ENCODE measurements at regions not wholly inside any gene's neighbourhood (a gene's known extent, or its start where the extent isn't known, plus 50 kb on each side); places are given as distances from the start of the nearest gene placed in this dataset.
A peak's percentile ranks its signal among the peaks of the same experiment; 100 is the strongest.
"Not testable (repeated sequence)": the region's sequence is repeated elsewhere in the genome, so short reads cannot be mapped to it uniquely, and the experiment has no call there.

DNA sequence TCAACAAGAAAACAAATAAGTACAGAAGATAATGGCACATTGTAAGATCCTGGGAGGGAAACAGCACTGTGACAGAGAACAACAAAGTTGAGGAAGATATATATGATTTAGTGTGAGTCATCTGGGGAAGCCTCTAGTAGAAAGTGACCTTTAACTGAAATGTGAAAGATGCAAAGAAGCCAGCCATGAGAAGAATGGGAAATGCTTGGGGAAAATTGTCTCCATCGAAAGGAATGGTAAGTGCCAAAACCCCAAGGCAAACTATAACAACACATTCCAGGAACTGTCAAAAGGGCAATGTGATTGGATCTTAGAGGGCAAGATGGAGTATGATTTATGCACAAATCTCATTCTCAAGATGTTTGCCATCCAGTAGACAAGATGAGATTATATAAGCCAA, 537.8 kb upstream of the BRINP1 start:
- no peak for DNase-seq
- Mint-ChIP-seq H3K27ac (no peak overlapping the region), H3K9me3 (no peaks in the 10 kb centered on the region), H3K27me3 (no peaks in the 10 kb centered on the region), H3K4me3 (no peak overlapping the region), H3K36me3 (ENCODE audit: low read depth) (no peaks in the 10 kb centered on the region), H3K4me1 (no peaks in the 10 kb centered on the region)
- intact Hi-C loops (cut with micrococcal nuclease): no loop called here

GRCh38 chr9:119905724-119906123, 536.5 kb upstream of the BRINP1 start:
- H3K4me3 Mint-ChIP-seq: no peak overlapping the region
- no peak overlapping the region for H3K27ac Mint-ChIP-seq
- DNase-seq: no peak
- no peaks in the 10 kb centered on the region for H3K9me3 Mint-ChIP-seq
- intact Hi-C loops (cut with micrococcal nuclease): no loop called here
- H3K27me3 Mint-ChIP-seq: no peaks in the 10 kb centered on the region
- no peaks in the 10 kb centered on the region for H3K4me1 Mint-ChIP-seq
- no peaks in the 10 kb centered on the region for H3K36me3 Mint-ChIP-seq (ENCODE audit: low read depth)

DNA sequence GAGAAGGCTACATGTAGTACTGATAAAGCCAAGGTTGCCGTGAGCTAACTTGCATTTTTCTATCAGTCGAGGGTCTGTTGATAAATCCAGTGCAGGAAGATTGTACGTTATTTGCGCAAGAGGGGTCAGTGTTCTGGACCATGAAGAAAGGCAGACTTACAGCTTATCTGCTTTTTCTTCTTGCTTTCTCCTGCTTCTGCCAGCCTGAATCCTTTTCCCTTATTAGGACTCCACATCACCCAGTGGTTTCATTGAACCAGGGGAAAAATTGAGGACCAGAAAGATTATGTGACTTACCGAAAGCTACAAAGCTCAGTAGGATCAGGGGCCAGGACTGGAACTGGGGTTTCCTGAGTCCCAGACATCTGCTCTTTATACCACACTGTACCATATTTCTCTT, 534.6 kb upstream of the BRINP1 start:
- H3K9me3 Mint-ChIP-seq: no peaks in the 10 kb centered on the region
- no peaks in the 10 kb centered on the region for H3K36me3 Mint-ChIP-seq (ENCODE audit: low read depth)
- no peaks in the 10 kb centered on the region for H3K27me3 Mint-ChIP-seq
- no peaks in the 10 kb centered on the region for H3K4me1 Mint-ChIP-seq
- no peak overlapping the region for H3K4me3 Mint-ChIP-seq
- no peak overlapping the region for H3K27ac Mint-ChIP-seq
- intact Hi-C loops (cut with micrococcal nuclease): no loop called here
- DNase-seq: no peak

DNA sequence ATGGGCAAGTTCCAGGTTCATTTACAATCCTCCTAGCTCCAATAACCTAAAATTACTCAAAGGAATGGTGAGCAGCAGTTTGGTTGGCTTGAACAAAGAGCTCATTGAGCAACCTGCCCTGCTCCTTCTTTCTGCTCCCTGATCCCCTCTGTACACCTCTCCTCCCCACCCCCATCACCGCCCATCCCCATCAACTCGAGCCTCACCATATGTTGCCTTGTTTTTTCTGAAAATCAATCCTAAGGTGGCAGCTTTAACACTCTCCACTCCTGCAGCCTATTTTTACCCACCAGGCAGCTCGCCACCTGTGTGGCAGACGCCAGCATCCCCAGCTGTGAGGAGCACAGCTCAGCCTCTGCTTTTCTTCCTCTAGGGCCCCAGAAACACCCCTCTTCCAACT, 533.4 kb upstream of the BRINP1 start:
- Mint-ChIP-seq H3K4me1 (no peaks in the 10 kb centered on the region), H3K4me3 (no peak overlapping the region), H3K27ac (no peak overlapping the region), H3K9me3 (no peaks in the 10 kb centered on the region), H3K36me3 (ENCODE audit: low read depth) (no peaks in the 10 kb centered on the region), H3K27me3 (no peaks in the 10 kb centered on the region)
- intact Hi-C loops (cut with micrococcal nuclease): no loop called here
- no peak for DNase-seq

DNA sequence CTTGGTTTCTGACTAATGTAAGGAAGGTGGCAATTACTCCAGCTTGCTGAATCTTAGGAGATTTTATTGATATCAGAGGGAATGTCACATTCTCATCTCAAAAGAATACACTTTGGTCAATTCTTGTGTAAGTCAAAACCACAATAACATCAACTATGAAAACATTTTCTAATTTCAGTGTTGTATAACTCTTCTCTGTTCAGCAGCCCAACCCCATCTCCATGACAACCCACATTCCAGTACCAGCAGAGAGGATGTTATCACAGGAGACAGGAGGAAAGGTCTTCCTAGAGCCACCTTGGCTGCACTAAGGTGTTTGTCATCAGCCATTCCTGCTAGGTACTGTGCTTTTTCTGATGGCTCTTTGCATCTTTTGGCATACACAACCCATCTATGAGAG, 529.1 kb upstream of the BRINP1 start:
- no peak overlapping the region for H3K27ac Mint-ChIP-seq
- intact Hi-C loops (cut with micrococcal nuclease): no loop called here

DNA sequence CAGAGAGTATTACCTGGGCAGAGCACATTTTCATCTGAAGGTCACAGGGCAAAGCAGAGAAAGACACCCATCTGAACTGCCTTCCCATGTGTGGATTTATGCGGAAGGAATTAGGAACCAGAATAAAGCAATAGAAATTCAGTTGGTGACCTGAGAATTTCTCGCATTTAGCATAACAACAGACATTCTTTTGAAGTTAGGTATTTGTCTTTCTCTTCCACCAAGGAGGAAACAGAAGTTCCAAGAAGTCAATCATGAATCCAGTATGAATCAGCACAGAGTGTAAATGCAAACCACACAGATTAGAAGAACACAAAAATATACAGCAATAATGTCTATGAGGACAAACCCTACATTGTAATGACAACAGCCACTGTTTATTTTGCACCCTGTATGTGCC, 515.2 kb upstream of the BRINP1 start:
- H3K9me3 Mint-ChIP-seq: no peaks in the 10 kb centered on the region
- H3K27ac Mint-ChIP-seq: no peak overlapping the region
- no peak for DNase-seq
- intact Hi-C loops (cut with micrococcal nuclease): no loop called here
- H3K27me3 Mint-ChIP-seq: no peaks in the 10 kb centered on the region
- no peaks in the 10 kb centered on the region for H3K36me3 Mint-ChIP-seq (ENCODE audit: low read depth)
- no peak overlapping the region for H3K4me3 Mint-ChIP-seq
- H3K4me1 Mint-ChIP-seq: no peaks in the 10 kb centered on the region

More for the DNA sequence above, 529.1 kb upstream of the BRINP1 start:
- Mint-ChIP-seq H3K4me3 (no peak overlapping the region), H3K9me3 (no peaks in the 10 kb centered on the region), H3K27me3 (no peaks in the 10 kb centered on the region), H3K4me1 (no peaks in the 10 kb centered on the region), H3K36me3 (ENCODE audit: low read depth) (no peaks in the 10 kb centered on the region)
- DNase-seq: no peak

DNA sequence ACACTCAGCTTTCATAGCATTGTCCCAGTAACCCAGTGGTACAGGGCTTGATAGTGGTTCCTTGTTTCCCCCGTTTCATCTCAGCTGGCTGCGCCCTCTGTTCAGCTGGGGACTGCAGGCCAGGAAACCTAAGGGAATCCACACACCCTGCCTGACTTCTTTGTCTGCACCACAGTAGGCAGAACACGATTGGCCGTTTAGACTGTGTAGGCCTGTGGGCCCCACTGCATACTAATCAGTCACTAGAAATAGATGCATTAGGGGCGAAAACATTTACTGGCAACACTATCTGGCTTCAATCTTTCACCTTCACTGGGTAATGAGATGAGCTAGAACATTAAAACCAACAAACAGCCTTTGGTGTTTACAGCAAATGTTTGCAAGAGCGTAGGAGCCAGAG, 512.7 kb upstream of the BRINP1 start:
- H3K27me3 Mint-ChIP-seq: no peaks in the 10 kb centered on the region
- H3K9me3 Mint-ChIP-seq: no peaks in the 10 kb centered on the region
- H3K36me3 Mint-ChIP-seq (ENCODE audit: low read depth): no peaks in the 10 kb centered on the region
- intact Hi-C loops (cut with micrococcal nuclease): no loop called here
- DNase-seq: peak; percentile 26
- H3K27ac Mint-ChIP-seq: no peak overlapping the region
- H3K4me3 Mint-ChIP-seq: no peak overlapping the region
- H3K4me1 Mint-ChIP-seq: no peaks in the 10 kb centered on the region

- intact Hi-C loops (cut with micrococcal nuclease): no loop called here
- no peaks in the 10 kb centered on the region for H3K4me1 Mint-ChIP-seq
These were observed 511.1 kb upstream of the BRINP1 start for GRCh38 chr9:119880361-119880760.

GRCh38 chr9:119877306-119877705, 508.1 kb upstream of the BRINP1 start:
- Mint-ChIP-seq H3K36me3 (ENCODE audit: low read depth) (no peaks in the 10 kb centered on the region), H3K4me1 (no peaks in the 10 kb centered on the region), H3K27me3 (no peaks in the 10 kb centered on the region), H3K9me3 (no peaks in the 10 kb centered on the region), H3K27ac (no peak overlapping the region), H3K4me3 (no peak overlapping the region)
- intact Hi-C loops (cut with micrococcal nuclease): no loop called here
- DNase-seq: no peak

More at GRCh38 chr9:119880361-119880760, 511.1 kb upstream of the BRINP1 start:
- DNase-seq: no peak
- H3K36me3 Mint-ChIP-seq (ENCODE audit: low read depth): no peaks in the 10 kb centered on the region
- H3K9me3 Mint-ChIP-seq: no peaks in the 10 kb centered on the region
- H3K27ac Mint-ChIP-seq: no peak overlapping the region
- H3K27me3 Mint-ChIP-seq: no peaks in the 10 kb centered on the region
- no peak overlapping the region for H3K4me3 Mint-ChIP-seq

- H3K4me1 Mint-ChIP-seq: no peaks in the 10 kb centered on the region
- H3K4me3 Mint-ChIP-seq: no peak overlapping the region
- H3K27ac Mint-ChIP-seq: no peak overlapping the region
- intact Hi-C loops (cut with micrococcal nuclease): no loop called here
- DNase-seq: no peak
- H3K36me3 Mint-ChIP-seq (ENCODE audit: low read depth): no peaks in the 10 kb centered on the region
- no peaks in the 10 kb centered on the region for H3K9me3 Mint-ChIP-seq
- no peaks in the 10 kb centered on the region for H3K27me3 Mint-ChIP-seq
These were observed 504.6 kb upstream of the BRINP1 start for GRCh38 chr9:119873877-119874276.

DNA sequence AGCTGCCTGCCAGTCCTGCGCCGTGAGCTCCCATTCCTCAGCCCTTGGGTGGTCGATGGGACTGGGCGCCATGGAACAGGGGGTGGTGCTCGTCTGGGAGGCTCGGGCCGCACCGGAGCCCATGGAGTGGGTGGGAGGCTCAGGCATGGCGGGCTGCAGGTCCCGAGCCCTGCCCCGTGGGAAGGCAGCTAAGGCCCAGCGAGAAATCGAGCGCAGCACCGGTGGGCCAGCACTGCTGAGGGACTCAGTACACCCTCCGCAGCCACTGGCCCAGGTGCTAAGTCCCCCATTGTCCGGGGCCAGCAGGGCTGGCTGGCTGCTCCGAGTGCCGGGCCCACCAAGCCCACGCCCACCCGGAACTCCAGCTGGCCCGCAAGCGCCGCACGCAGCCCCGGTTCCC, 501.0 kb upstream of the BRINP1 start:
- H3K27ac Mint-ChIP-seq; H3K4me1 Mint-ChIP-seq; H3K27me3 Mint-ChIP-seq; H3K4me3 Mint-ChIP-seq; H3K36me3 Mint-ChIP-seq (ENCODE audit: low read depth); intact Hi-C loops (cut with micrococcal nuclease); H3K9me3 Mint-ChIP-seq; DNase-seq: not testable (repeated sequence)

- Mint-ChIP-seq H3K9me3 (peaks cover 5% of the 10 kb centered on the region), H3K4me3 (no peak overlapping the region), H3K36me3 (ENCODE audit: low read depth) (no peaks in the 10 kb centered on the region), H3K4me1 (no peaks in the 10 kb centered on the region), H3K27me3 (no peaks in the 10 kb centered on the region), H3K27ac (no peak overlapping the region)
- no peak for DNase-seq
- intact Hi-C loops (cut with micrococcal nuclease): no loop called here
These were observed 499.5 kb upstream of the BRINP1 start for GRCh38 chr9:119868694-119869093.

DNA sequence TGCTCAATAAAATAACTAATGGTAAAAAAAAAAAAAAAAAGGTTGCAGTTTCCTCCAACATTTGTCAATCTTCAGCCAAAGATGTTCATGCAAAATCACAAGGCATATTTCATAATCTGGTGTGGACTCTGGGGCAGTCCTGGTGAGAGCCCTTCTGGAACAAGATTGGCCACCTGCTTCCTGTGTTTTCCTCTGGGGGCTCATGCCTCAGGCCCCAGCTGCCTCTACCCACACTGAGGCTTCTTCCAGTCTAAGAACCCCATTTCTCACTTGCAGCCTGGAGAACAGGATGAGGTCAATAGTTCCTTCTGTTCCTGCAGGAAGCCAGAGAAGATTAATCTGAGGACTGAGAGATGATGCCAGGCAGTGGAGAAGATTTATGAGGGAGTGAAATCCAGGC, 492.6 kb upstream of the BRINP1 start:
- Mint-ChIP-seq H3K4me3 (no peak overlapping the region), H3K4me1 (no peaks in the 10 kb centered on the region), H3K36me3 (ENCODE audit: low read depth) (no peaks in the 10 kb centered on the region), H3K27ac (no peak overlapping the region), H3K9me3 (no peaks in the 10 kb centered on the region), H3K27me3 (peaks cover 2% of the 10 kb centered on the region)
- DNase-seq: no peak
- intact Hi-C loops (cut with micrococcal nuclease): no loop called here

DNA sequence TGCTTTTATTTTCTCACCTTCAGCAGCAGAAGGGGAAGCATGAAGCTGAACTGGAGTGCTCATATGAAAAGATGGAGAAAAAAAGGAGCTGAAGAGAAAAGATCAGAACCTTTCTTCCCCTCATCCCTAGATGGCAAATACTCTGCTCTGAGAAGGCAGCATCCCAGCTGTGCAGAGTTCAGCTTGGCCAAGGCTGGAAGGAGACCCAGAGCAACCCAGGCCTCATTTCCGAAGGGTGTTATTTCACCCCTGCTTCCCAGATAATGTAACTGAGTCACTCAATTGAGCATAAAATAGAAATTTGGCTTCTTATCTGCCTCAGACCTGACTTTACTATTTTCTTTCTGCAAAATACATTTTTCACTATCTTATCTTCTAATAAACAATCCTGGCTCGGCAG, 489.9 kb upstream of the BRINP1 start:
- H3K9me3 Mint-ChIP-seq: no peaks in the 10 kb centered on the region
- H3K27ac Mint-ChIP-seq: no peak overlapping the region
- H3K4me1 Mint-ChIP-seq: no peaks in the 10 kb centered on the region
- H3K36me3 Mint-ChIP-seq (ENCODE audit: low read depth): no peaks in the 10 kb centered on the region
- DNase-seq: no peak
- peaks cover 2% of the 10 kb centered on the region for H3K27me3 Mint-ChIP-seq
- H3K4me3 Mint-ChIP-seq: no peak overlapping the region
- intact Hi-C loops (cut with micrococcal nuclease): no loop called here

GRCh38 chr9:119853126-119853525, 483.9 kb upstream of the BRINP1 start:
- intact Hi-C loops (cut with micrococcal nuclease): no loop called here
- no peaks in the 10 kb centered on the region for H3K9me3 Mint-ChIP-seq
- H3K27me3 Mint-ChIP-seq: no peaks in the 10 kb centered on the region
- no peak overlapping the region for H3K27ac Mint-ChIP-seq
- H3K4me3 Mint-ChIP-seq: no peak overlapping the region
- no peak for DNase-seq
- no peaks in the 10 kb centered on the region for H3K4me1 Mint-ChIP-seq
- H3K36me3 Mint-ChIP-seq (ENCODE audit: low read depth): no peaks in the 10 kb centered on the region
